ENCODE measurements at regions not wholly inside any gene's neighbourhood (a gene's known extent, or its start where the extent isn't known, plus 50 kb on each side); places are given as distances from the start of the nearest gene placed in this dataset.

- no CpG with 5 or more reads among the region's 2 CpGs for WGBS
- no peak overlapping the region for H3K4me3 ChIP-seq (ENCODE audit: low read length)
These were observed 1016.1 kb upstream of the PCDH7 start for GRCh38 chr4:29704059-29704458.

DNA sequence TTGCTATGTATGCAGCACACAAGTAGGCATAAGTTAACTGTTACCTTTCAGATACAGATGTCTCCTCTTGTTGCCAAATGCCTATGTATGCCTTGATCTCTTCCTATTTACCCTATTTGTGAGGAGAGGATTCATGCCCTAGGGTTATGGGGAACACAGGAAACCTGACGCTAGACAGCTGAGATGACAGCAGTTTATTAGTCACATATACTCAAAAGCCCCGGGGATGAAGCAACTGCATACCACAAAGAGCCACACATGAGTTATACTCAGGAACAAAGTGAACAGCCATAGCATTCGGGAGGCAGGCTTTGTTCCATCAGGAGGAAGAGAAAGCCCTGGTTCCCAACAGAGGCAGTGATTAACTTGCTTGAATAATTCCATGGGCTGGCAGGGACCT lies 1011.7 kb upstream of the PCDH7 start:
- H3K4me1 ChIP-seq (ENCODE audit: insufficient read depth, low read length) = no peaks in the 10 kb centered on the region
- 94% methylated on average over 3 of the region's 3 CpGs for WGBS
- no peaks in the 10 kb centered on the region for H3K27me3 ChIP-seq (ENCODE audit: insufficient read depth, low read length)
- H3K9ac ChIP-seq (ENCODE audit: low read depth, low read length) = no peak overlapping the region
- no peak overlapping the region for H3K27ac ChIP-seq (ENCODE audit: low read depth, low read length)
- H3K36me3 ChIP-seq (ENCODE audit: insufficient read depth, low read length) = no peaks in the 10 kb centered on the region
- no peak overlapping the region for H3K4me3 ChIP-seq (ENCODE audit: low read length)
- peaks cover 17% of the 10 kb centered on the region for H3K9me3 ChIP-seq (ENCODE audit: insufficient read depth, low read depth, low read length)

More at GRCh38 chr4:29704059-29704458, 1016.1 kb upstream of the PCDH7 start:
- no peaks in the 10 kb centered on the region for H3K36me3 ChIP-seq (ENCODE audit: insufficient read depth, low read length)
- no peak overlapping the region for H3K9ac ChIP-seq (ENCODE audit: low read depth, low read length)
- no peaks in the 10 kb centered on the region for H3K4me1 ChIP-seq (ENCODE audit: insufficient read depth, low read length)
- peaks cover 17% of the 10 kb centered on the region for H3K9me3 ChIP-seq (ENCODE audit: insufficient read depth, low read depth, low read length)
- H3K27ac ChIP-seq (ENCODE audit: low read depth, low read length) = no peak overlapping the region
- H3K27me3 ChIP-seq (ENCODE audit: insufficient read depth, low read length) = no peaks in the 10 kb centered on the region

- no peak overlapping the region for H3K9ac ChIP-seq (ENCODE audit: low read depth, low read length)
- H3K4me1 ChIP-seq (ENCODE audit: insufficient read depth, low read length) = no peaks in the 10 kb centered on the region
- no peaks in the 10 kb centered on the region for H3K27me3 ChIP-seq (ENCODE audit: insufficient read depth, low read length)
- H3K36me3 ChIP-seq (ENCODE audit: insufficient read depth, low read length) = no peaks in the 10 kb centered on the region
- no peak overlapping the region for H3K27ac ChIP-seq (ENCODE audit: low read depth, low read length)
- H3K9me3 ChIP-seq (ENCODE audit: insufficient read depth, low read depth, low read length) = peaks cover 17% of the 10 kb centered on the region
- no peak overlapping the region for H3K4me3 ChIP-seq (ENCODE audit: low read length)
- WGBS = 89% methylated on average over 1 of the region's 1 CpG
These were observed 1009.6 kb upstream of the PCDH7 start for GRCh38 chr4:29710519-29710918.

GRCh38 chr4:29711226-29711625 lies 1008.9 kb upstream of the PCDH7 start:
- Histone ChIP-seq H3K9me3 (ENCODE audit: insufficient read depth, low read depth, low read length) (peaks cover 14% of the 10 kb centered on the region), H3K36me3 (ENCODE audit: insufficient read depth, low read length) (no peaks in the 10 kb centered on the region), H3K9ac (ENCODE audit: low read depth, low read length) (no peak overlapping the region), H3K4me3 (ENCODE audit: low read length) (no peak overlapping the region), H3K4me1 (ENCODE audit: insufficient read depth, low read length) (no peaks in the 10 kb centered on the region), H3K27ac (ENCODE audit: low read depth, low read length) (no peak overlapping the region), H3K27me3 (ENCODE audit: insufficient read depth, low read length) (no peaks in the 10 kb centered on the region)
- no CpG with 5 or more reads among the region's 2 CpGs for WGBS

GRCh38 chr4:29717287-29718057 lies 1002.7 kb upstream of the PCDH7 start:
- WGBS = 95% methylated on average over 10 of the region's 10 CpGs
- no peak overlapping the region for H3K4me3 ChIP-seq (ENCODE audit: low read length)
- no peaks in the 10 kb centered on the region for H3K9me3 ChIP-seq (ENCODE audit: insufficient read depth, low read depth, low read length)
- H3K27me3 ChIP-seq (ENCODE audit: insufficient read depth, low read length) = no peaks in the 10 kb centered on the region
- no peak overlapping the region for H3K9ac ChIP-seq (ENCODE audit: low read depth, low read length)
- H3K36me3 ChIP-seq (ENCODE audit: insufficient read depth, low read length) = no peaks in the 10 kb centered on the region
- no peak overlapping the region for H3K27ac ChIP-seq (ENCODE audit: low read depth, low read length)
- no peaks in the 10 kb centered on the region for H3K4me1 ChIP-seq (ENCODE audit: insufficient read depth, low read length)

- no peak overlapping the region for H3K4me3 ChIP-seq (ENCODE audit: low read length)
- H3K4me1 ChIP-seq (ENCODE audit: insufficient read depth, low read length) = no peaks in the 10 kb centered on the region
- no peaks in the 10 kb centered on the region for H3K36me3 ChIP-seq (ENCODE audit: insufficient read depth, low read length)
- no peak overlapping the region for H3K27ac ChIP-seq (ENCODE audit: low read depth, low read length)
- H3K27me3 ChIP-seq (ENCODE audit: insufficient read depth, low read length) = no peaks in the 10 kb centered on the region
- no peaks in the 10 kb centered on the region for H3K9me3 ChIP-seq (ENCODE audit: insufficient read depth, low read depth, low read length)
- H3K9ac ChIP-seq (ENCODE audit: low read depth, low read length) = no peak overlapping the region
These were observed 1002.0 kb upstream of the PCDH7 start for GRCh38 chr4:29718136-29718535.

DNA sequence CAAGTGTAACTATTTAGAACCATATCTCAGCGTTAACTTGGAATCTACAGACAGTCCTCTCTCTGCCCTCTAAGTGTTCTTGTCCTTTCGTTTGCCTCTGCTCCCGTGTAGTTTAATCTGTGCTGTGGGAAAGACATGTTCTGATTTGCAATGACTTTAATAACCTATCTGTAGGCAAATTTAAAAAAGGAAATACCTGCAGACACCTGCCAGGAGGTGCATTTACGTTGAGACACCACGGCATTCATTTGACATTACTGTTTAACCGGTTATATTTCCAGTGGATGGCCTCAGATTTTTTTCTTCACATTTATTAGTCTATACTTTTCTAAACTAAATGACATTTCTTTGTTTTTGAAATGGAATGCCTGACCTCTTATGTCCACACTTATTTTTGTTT lies 997.9 kb upstream of the PCDH7 start:
- no peaks in the 10 kb centered on the region for H3K27me3 ChIP-seq (ENCODE audit: insufficient read depth, low read length)
- H3K27ac ChIP-seq (ENCODE audit: low read depth, low read length) = no peak overlapping the region
- no peaks in the 10 kb centered on the region for H3K36me3 ChIP-seq (ENCODE audit: insufficient read depth, low read length)
- H3K9me3 ChIP-seq (ENCODE audit: insufficient read depth, low read depth, low read length) = no peaks in the 10 kb centered on the region
- H3K4me1 ChIP-seq (ENCODE audit: insufficient read depth, low read length) = no peaks in the 10 kb centered on the region
- H3K9ac ChIP-seq (ENCODE audit: low read depth, low read length) = no peak overlapping the region
- no peak overlapping the region for H3K4me3 ChIP-seq (ENCODE audit: low read length)
- WGBS = over 99% methylated on average over 5 of the region's 6 CpGs

DNA sequence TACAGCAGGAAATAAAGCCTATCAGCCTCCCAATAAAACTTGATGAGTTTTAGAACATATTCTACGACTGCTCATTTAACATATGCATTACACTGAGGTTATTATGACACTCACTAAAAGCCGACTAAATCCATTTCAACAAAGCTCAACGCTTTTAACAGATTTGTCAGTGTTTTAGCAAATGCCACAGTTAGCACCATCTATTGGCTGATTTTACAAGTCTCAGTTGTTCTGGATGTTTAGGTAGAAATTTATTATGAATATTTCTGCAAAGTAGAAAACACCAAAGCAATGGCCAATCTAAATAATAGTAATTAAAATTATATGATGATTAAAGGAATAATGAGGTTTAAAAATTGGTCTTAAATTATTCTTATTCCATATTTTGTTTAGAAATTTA lies 993.2 kb upstream of the PCDH7 start:
- WGBS = 91% methylated on average over 3 of the region's 3 CpGs
- no peaks in the 10 kb centered on the region for H3K9me3 ChIP-seq (ENCODE audit: insufficient read depth, low read depth, low read length)
- no peak overlapping the region for H3K9ac ChIP-seq (ENCODE audit: low read depth, low read length)
- H3K27me3 ChIP-seq (ENCODE audit: insufficient read depth, low read length) = no peaks in the 10 kb centered on the region
- no peaks in the 10 kb centered on the region for H3K4me1 ChIP-seq (ENCODE audit: insufficient read depth, low read length)
- H3K36me3 ChIP-seq (ENCODE audit: insufficient read depth, low read length) = no peaks in the 10 kb centered on the region
- H3K27ac ChIP-seq (ENCODE audit: low read depth, low read length) = no peak overlapping the region
- no peak overlapping the region for H3K4me3 ChIP-seq (ENCODE audit: low read length)

DNA sequence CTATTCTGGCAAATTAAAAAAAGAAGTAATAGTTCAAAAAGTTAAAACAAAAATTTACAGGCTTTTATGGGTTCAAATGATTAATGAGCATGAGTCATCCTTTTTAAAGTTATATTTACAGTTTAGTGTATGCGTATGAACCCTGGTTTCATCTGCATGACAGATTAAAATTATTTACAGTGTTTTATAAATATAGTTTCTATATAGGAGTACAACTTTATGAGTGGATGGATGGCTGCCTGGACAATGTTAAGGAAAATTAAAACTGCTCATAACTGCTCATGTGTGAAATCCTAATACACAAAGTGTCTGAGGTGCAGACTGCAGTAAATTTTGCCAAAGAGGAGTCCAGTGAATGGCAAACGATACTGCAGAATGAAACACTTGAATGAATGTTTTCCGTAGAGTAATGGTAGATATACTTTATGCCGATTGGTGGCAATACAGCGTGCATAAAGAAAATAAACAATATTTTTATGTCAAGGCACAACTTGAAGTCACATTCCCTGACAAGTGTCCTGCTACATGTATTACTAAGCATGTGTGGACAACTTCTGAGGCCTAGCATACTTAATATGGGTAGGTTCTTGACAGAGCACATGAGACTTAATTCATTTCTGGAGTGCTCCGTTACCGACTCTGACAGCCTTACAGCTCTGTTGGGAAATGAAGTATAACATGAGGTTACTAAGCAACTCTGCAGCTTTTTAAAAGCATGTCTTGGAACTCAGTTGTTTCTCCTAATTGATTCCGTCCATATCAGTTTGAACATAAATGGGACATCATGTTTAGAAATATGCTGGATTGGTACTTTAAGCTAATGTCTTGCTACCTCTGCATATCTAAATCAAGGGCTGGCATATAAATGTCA lies 985.6 kb upstream of the PCDH7 start:
- Histone ChIP-seq H3K27me3 (ENCODE audit: insufficient read depth, low read length) (no peaks in the 10 kb centered on the region), H3K9me3 (ENCODE audit: insufficient read depth, low read depth, low read length) (no peaks in the 10 kb centered on the region), H3K4me3 (ENCODE audit: low read length) (no peak overlapping the region), H3K4me1 (ENCODE audit: insufficient read depth, low read length) (no peaks in the 10 kb centered on the region), H3K36me3 (ENCODE audit: insufficient read depth, low read length) (no peaks in the 10 kb centered on the region), H3K9ac (ENCODE audit: low read depth, low read length) (no peak overlapping the region), H3K27ac (ENCODE audit: low read depth, low read length) (no peak overlapping the region)
- WGBS = 84% methylated on average over 7 of the region's 8 CpGs

DNA sequence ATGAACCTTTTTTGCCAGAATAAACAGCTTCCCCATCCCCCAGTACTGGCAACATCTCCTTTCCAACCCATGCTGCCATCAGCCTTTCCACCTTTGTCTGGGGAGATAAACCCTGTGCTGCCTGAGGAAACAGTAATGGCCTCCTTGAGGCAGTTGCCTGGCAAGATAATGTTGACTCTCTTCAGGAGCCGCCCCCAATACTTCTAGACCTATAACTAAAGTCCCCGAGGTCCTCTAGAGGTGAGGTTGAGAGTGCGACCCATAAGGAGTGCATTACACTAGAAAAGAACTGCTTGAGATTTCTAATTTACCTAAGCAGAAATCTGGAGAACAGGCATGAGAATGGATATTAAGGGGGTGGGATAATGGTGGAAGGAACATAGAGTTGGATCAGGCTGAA lies 963.2 kb upstream of the PCDH7 start:
- Histone ChIP-seq H3K4me3 (ENCODE audit: low read length) (no peak overlapping the region), H3K27me3 (ENCODE audit: insufficient read depth, low read length) (no peaks in the 10 kb centered on the region), H3K27ac (ENCODE audit: low read depth, low read length) (no peak overlapping the region), H3K4me1 (ENCODE audit: insufficient read depth, low read length) (no peaks in the 10 kb centered on the region), H3K9me3 (ENCODE audit: insufficient read depth, low read depth, low read length) (no peaks in the 10 kb centered on the region), H3K36me3 (ENCODE audit: insufficient read depth, low read length) (no peaks in the 10 kb centered on the region), H3K9ac (ENCODE audit: low read depth, low read length) (no peak overlapping the region)
- 81% methylated on average over 3 of the region's 3 CpGs for WGBS

- Histone ChIP-seq H3K4me3 (ENCODE audit: low read length) (no peak overlapping the region), H3K9ac (ENCODE audit: low read depth, low read length) (no peak overlapping the region), H3K27ac (ENCODE audit: low read depth, low read length) (no peak overlapping the region), H3K27me3 (ENCODE audit: insufficient read depth, low read length) (no peaks in the 10 kb centered on the region), H3K36me3 (ENCODE audit: insufficient read depth, low read length) (no peaks in the 10 kb centered on the region), H3K9me3 (ENCODE audit: insufficient read depth, low read depth, low read length) (no peaks in the 10 kb centered on the region), H3K4me1 (ENCODE audit: insufficient read depth, low read length) (no peaks in the 10 kb centered on the region)
- 84% methylated on average over 2 of the region's 2 CpGs for WGBS
These were observed 958.0 kb upstream of the PCDH7 start for GRCh38 chr4:29762151-29762550.
